Cardiac muscle cell (in vitro differentiated cells and primary cell): ENCODE measurements at regions not wholly inside any gene's neighbourhood (a gene's known extent, or its start where the extent isn't known, plus 50 kb on each side); places are given as distances from the start of the nearest gene placed in this dataset.
"Not testable (repeated sequence)": the region's sequence is repeated elsewhere in the genome, so short reads cannot be mapped to it uniquely, and the experiment has no call there.

ENCODE experiments used
- DNase-seq, 2 donors: peaks; one replicate each; pipeline versions ENCODE4 v3.0.0 to v3.0.0-alpha.2; 2010 to 2017; ENCODE audit warnings: low read depth in 1 of 2, low spot score in 1 of 2
- H3K27ac ChIP-seq: fragments of 200-600 bp; sonication (generic); 2 replicates; pipeline ENCODE4 v1.5.1; 2016
- H3K27me3 ChIP-seq: fragments of 200-600 bp; sonication (generic); 2 replicates; pipeline ENCODE4 v1.6.0; 2016; ENCODE audit warnings: control low read depth
- H3K36me3 ChIP-seq: fragments of 200-600 bp; sonication (generic); 2 replicates; pipeline ENCODE4 v1.5.1; 2016; ENCODE audit warnings: control low read depth
- H3K4me1 ChIP-seq: fragments of 200-600 bp; sonication (generic); 2 replicates; pipeline ENCODE4 v1.8.1; 2017; ENCODE audit warnings: low read depth, mild to moderate bottlenecking, mixed run types
- H3K4me3 ChIP-seq: fragments of 200-600 bp; sonication (generic); 2 replicates; pipeline ENCODE4 v1.5.1; 2016; ENCODE audit warnings: mild to moderate bottlenecking
- H3K9me3 ChIP-seq: fragments of 200-600 bp; sonication (generic); 2 replicates; pipeline ENCODE4 v1.5.1; 2017; ENCODE audit warnings: low read depth, mild to moderate bottlenecking, control low read depth
- CTCF ChIP-seq: IDR thresholded peaks from 2 replicates; pipeline ENCODE4 v1.5.1; 2012; ENCODE audit warnings: low read depth, mild to moderate bottlenecking, low read length

GRCh38 chr1:161454865-161455707 is 50.2 kb upstream of the FCGR2A start:
- not testable (repeated sequence) for H3K9me3 ChIP-seq, H3K4me1 ChIP-seq, H3K4me3 ChIP-seq, H3K27ac ChIP-seq, H3K36me3 ChIP-seq, DNase-seq
- peaks cover 26% of the 10 kb centered on the region for H3K27me3 ChIP-seq

GRCh38 chr1:161453950-161454864 is 51.0 kb upstream of the FCGR2A start:
- peaks cover 19% of the 10 kb centered on the region for H3K27me3 ChIP-seq
- H3K27ac ChIP-seq, H3K36me3 ChIP-seq, DNase-seq, H3K4me3 ChIP-seq, H3K9me3 ChIP-seq, H3K4me1 ChIP-seq: not testable (repeated sequence)

- H3K4me3 ChIP-seq, DNase-seq, H3K36me3 ChIP-seq, H3K4me1 ChIP-seq, H3K27me3 ChIP-seq, H3K9me3 ChIP-seq, H3K27ac ChIP-seq: not testable (repeated sequence)
These were observed 53.4 kb upstream of the FCGR2A start for GRCh38 chr1:161451698-161452348.

- H3K4me3 ChIP-seq, DNase-seq, H3K4me1 ChIP-seq, H3K27me3 ChIP-seq, H3K27ac ChIP-seq, H3K36me3 ChIP-seq, H3K9me3 ChIP-seq: not testable (repeated sequence)
These were observed 57.4 kb upstream of the FCGR2A start for GRCh38 chr1:161447760-161448332.

- DNase-seq, H3K4me3 ChIP-seq, H3K27me3 ChIP-seq, H3K4me1 ChIP-seq, H3K27ac ChIP-seq, H3K36me3 ChIP-seq, H3K9me3 ChIP-seq: not testable (repeated sequence)
These were observed 58.1 kb upstream of the FCGR2A start for GRCh38 chr1:161447040-161447759.

GRCh38 chr1:161444725-161445124 is 60.5 kb upstream of the FCGR2A start:
- not testable (repeated sequence) for H3K9me3 ChIP-seq, H3K4me3 ChIP-seq, H3K4me1 ChIP-seq, H3K27ac ChIP-seq, H3K36me3 ChIP-seq, DNase-seq
- H3K27me3 ChIP-seq = peaks cover 15% of the 10 kb centered on the region

- H3K27ac ChIP-seq, H3K9me3 ChIP-seq, H3K4me3 ChIP-seq, H3K4me1 ChIP-seq, H3K36me3 ChIP-seq, DNase-seq: not testable (repeated sequence)
- peaks cover 20% of the 10 kb centered on the region for H3K27me3 ChIP-seq
These were observed 61.0 kb upstream of the FCGR2A start for GRCh38 chr1:161444255-161444654.

- H3K27ac ChIP-seq = no peak overlapping the region
- TF ChIP-seq CTCF = peak; percentile 56
- H3K27me3 ChIP-seq = peaks cover 59% of the 10 kb centered on the region
- DNase-seq = peak; percentile 45 to 75
- no peaks in the 10 kb centered on the region for H3K36me3 ChIP-seq
- H3K4me3 ChIP-seq = peak overlapping the region; percentile 57
- no peaks in the 10 kb centered on the region for H3K4me1 ChIP-seq
- peaks cover 3% of the 10 kb centered on the region for H3K9me3 ChIP-seq
These were observed 64.9 kb upstream of the FCGR2A start for GRCh38 chr1:161440312-161440894.
